Neuronal stem cell (in vitro differentiated cells): ENCODE measurements at regions not wholly inside any gene's neighbourhood (a gene's known extent, or its start where the extent isn't known, plus 50 kb on each side); places are given as distances from the start of the nearest gene placed in this dataset.

Source experiments
- DNase-seq: peaks from one replicate; pipeline ENCODE4 v3.0.0-alpha.2; 2013; ENCODE audit warnings: low spot score
- H2AFZ ChIP-seq: one replicate; pipeline ENCODE4 v1.6.1; 2013; ENCODE audit warnings: mild to moderate bottlenecking, low read length, inconsistent platforms
- H2AK5ac ChIP-seq: 2 replicates; pipeline ENCODE4 v1.6.1; 2013; ENCODE audit warnings: low read depth, mild to moderate bottlenecking, inconsistent platforms, low read length, moderate library complexity, mixed read lengths
- H2BK120ac ChIP-seq: 2 replicates; pipeline ENCODE4 v1.6.1; 2013; ENCODE audit warnings: low read depth, mild to moderate bottlenecking, inconsistent platforms, low read length, moderate library complexity, mixed read lengths
- H2BK12ac ChIP-seq: one replicate; pipeline ENCODE4 v1.6.1; 2013; ENCODE audit warnings: low read length, inconsistent platforms
- H2BK15ac ChIP-seq: 2 replicates; pipeline ENCODE4 v1.6.1; 2013; ENCODE audit warnings: mild to moderate bottlenecking, low read length, inconsistent platforms, mixed read lengths
- H2BK5ac ChIP-seq: one replicate; pipeline ENCODE4 v1.6.1; 2013; ENCODE audit warnings: inconsistent platforms, mild to moderate bottlenecking, low read length, moderate library complexity
- H3K14ac ChIP-seq: one replicate; pipeline ENCODE4 v1.6.1; 2013; ENCODE audit warnings: low read length, inconsistent platforms
- H3K18ac ChIP-seq: 2 replicates; pipeline ENCODE4 v1.6.1; 2013; ENCODE audit warnings: low read length, inconsistent platforms
- H3K23ac ChIP-seq: 2 replicates; pipeline ENCODE4 v1.6.1; 2013; ENCODE audit warnings: low read depth, mild to moderate bottlenecking, mixed read lengths, low read length, inconsistent platforms; ENCODE audit not compliant: poor library complexity
- H3K27ac ChIP-seq: replicated peaks from 3 replicates; pipeline ENCODE4 v1.5.1; 2013; ENCODE audit warnings: low read length, inconsistent platforms
- H3K27me3 ChIP-seq, 3 experiments: 2 replicates each; pipeline ENCODE4 v1.6.1; 2013; ENCODE audit warnings: low read length in 3 of 3, mild to moderate bottlenecking in 2 of 3, inconsistent platforms in 1 of 3, low read depth in 1 of 3, mixed read lengths in 1 of 3, moderate library complexity in 1 of 3; ENCODE audit not compliant: control insufficient read depth in 3 of 3, insufficient read depth in 3 of 3
- H3K36me3 ChIP-seq, 2 donors: replicated peaks in 1 of 2; 2 replicates each; pipeline ENCODE4 v1.6.1; 2013; ENCODE audit warnings: low read length in 2 of 2; ENCODE audit not compliant: control insufficient read depth in 2 of 2, insufficient read depth in 2 of 2
- H3K4ac ChIP-seq: 2 replicates; pipeline ENCODE4 v1.6.1; 2013; ENCODE audit warnings: inconsistent platforms, mild to moderate bottlenecking, low read length, moderate library complexity
- H3K4me1 ChIP-seq, 2 donors: 1 replicate in 1 of 2; 2 replicates in 1 of 2; pipeline ENCODE4 v1.6.1; 2013; ENCODE audit warnings: low read length in 2 of 2, low read depth in 1 of 2; ENCODE audit not compliant: control insufficient read depth in 2 of 2, insufficient read depth in 1 of 2
- H3K4me2 ChIP-seq: one replicate; pipeline ENCODE4 v1.6.1; 2013; ENCODE audit warnings: mild to moderate bottlenecking, low read length, inconsistent platforms; ENCODE audit not compliant: insufficient read depth, poor library complexity, severe bottlenecking
- H3K4me3 ChIP-seq, 2 donors: 2 replicates each; pipeline ENCODE4 v1.5.1; 2013; ENCODE audit warnings: low read length in 2 of 2, mild to moderate bottlenecking in 2 of 2, inconsistent platforms in 1 of 2, moderate library complexity in 1 of 2
- H3K79me1 ChIP-seq: one replicate; pipeline ENCODE4 v1.6.1; 2013; ENCODE audit warnings: low read depth, mild to moderate bottlenecking, inconsistent platforms, low read length, moderate library complexity
- H3K9ac ChIP-seq: one replicate; pipeline ENCODE4 v1.6.1; 2013; ENCODE audit warnings: mild to moderate bottlenecking, low read depth, low read length, inconsistent platforms; ENCODE audit not compliant: poor library complexity
- H3K9me3 ChIP-seq, 2 donors: replicated peaks in 1 of 2; 2 replicates each; pipeline versions ENCODE3 to v1.6.1; 2013; ENCODE audit warnings: low read length in 2 of 2, mild to moderate bottlenecking in 2 of 2, inconsistent platforms in 1 of 2, low read depth in 1 of 2, mixed read lengths in 1 of 2, moderate library complexity in 1 of 2; ENCODE audit not compliant: control insufficient read depth in 2 of 2, insufficient read depth in 1 of 2
- H4K8ac ChIP-seq: one replicate; pipeline ENCODE4 v1.6.1; 2013; ENCODE audit warnings: low read depth, mild to moderate bottlenecking, inconsistent platforms, low read length, moderate library complexity
- H4K91ac ChIP-seq: one replicate; pipeline ENCODE4 v1.6.1; 2013; ENCODE audit warnings: low read length, low read depth, mild to moderate bottlenecking, inconsistent platforms; ENCODE audit not compliant: poor library complexity
- WGBS, 2 donors: extraction: QIAGEN DNeasy Blood & Tissue Kit; methylation state at CpG; one replicate each; pipeline ENCODE4 v1.1.7; 2013; ENCODE audit warnings: missing lambda C conversion rate in 2 of 2, mixed read lengths in 1 of 2; ENCODE audit not compliant: insufficient read length in 2 of 2, insufficient replicate concordance in 1 of 2; ENCODE audit errors: extremely low coverage in 2 of 2; 5-methylcytosine and 5-hydroxymethylcytosine counted together

DNA sequence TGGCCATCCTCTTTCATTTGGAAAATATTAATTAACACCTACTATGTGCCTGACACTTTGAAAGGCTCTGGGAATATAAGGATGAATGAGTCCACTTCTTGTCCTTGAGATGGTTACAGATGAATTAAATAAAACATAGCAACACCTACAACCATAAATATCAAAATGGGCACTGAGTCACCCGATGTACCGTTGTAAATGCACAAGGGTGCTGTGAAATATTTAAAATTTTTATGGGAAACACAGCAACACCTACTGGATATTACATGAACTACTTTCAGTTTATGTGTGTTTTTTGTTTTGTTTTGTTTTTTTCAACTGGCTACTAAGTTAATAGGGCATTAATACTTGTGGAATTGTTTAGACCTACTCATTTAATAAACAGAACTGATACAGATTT, 239.0 kb upstream of the NAALADL2 start:
- no CpG with 5 or more reads among the region's 2 CpGs for whole genome bisulfite sequencing, 2 donors
- no peak overlapping the region for H4K8ac ChIP-seq
- H3K36me3 ChIP-seq, result no peaks in the 10 kb centered on the region
- H3K14ac ChIP-seq, result no peak overlapping the region
- H2AK5ac ChIP-seq, result no peak overlapping the region
- no peaks in the 10 kb centered on the region for H3K4me1 ChIP-seq
- H3K4me2 ChIP-seq, result no peak overlapping the region
- H3K18ac ChIP-seq, result no peak overlapping the region
- H3K9me3 ChIP-seq, result no peaks in the 10 kb centered on the region
- no peak overlapping the region for H3K9ac ChIP-seq
- H3K27me3 ChIP-seq, result no peaks in the 10 kb centered on the region
- H2BK120ac ChIP-seq, result no peak overlapping the region
- no peak overlapping the region for H3K4ac ChIP-seq
- no peak overlapping the region for H2BK12ac ChIP-seq
- no peaks in the 10 kb centered on the region for H3K79me1 ChIP-seq
- no peak overlapping the region for H2AFZ ChIP-seq
- no peak overlapping the region for H4K91ac ChIP-seq
- H2BK15ac ChIP-seq, result no peak overlapping the region
- no peak overlapping the region for H2BK5ac ChIP-seq
- H3K23ac ChIP-seq, result no peak overlapping the region
- no peak overlapping the region for H3K27ac ChIP-seq
- no peak overlapping the region for H3K4me3 ChIP-seq
- no peak for DNase-seq

DNA sequence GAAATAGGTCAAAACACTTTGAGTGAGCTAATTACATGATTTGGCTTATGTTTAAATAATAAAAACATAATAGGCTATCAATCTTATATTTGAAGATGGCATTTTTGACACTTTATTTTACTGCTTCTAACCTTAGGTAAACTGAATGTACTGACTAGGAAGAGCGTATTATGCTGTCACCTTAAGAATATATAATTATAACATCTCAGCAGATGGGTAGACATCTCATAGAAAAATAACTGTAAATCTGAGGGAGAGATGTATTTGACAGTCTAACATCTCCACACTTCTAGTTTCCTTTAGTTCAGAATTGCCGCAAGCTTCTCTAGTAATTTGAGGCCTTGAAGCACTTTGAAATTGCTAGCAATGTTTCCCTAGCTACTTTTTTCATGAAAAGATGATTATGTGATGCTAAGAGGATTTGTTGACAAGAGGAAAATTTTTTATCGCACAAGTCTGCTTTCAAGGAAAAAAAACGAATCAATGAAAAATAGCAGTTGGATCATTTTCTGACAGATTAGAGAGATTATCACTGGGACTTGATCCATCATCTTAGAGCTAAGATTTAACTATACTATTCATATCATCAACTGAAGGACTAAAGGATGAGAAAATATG, 238.2 kb upstream of the NAALADL2 start:
- Histone ChIP-seq H3K23ac (no peak overlapping the region), H3K4ac (no peak overlapping the region), H3K18ac (no peak overlapping the region), H3K27ac (no peak overlapping the region), H3K79me1 (no peaks in the 10 kb centered on the region), H3K9me3 (no peaks in the 10 kb centered on the region), H4K91ac (no peak overlapping the region), H3K4me1 (no peaks in the 10 kb centered on the region), H2BK15ac (no peak overlapping the region), H3K36me3 (no peaks in the 10 kb centered on the region), H3K4me2 (no peak overlapping the region), H3K14ac (no peak overlapping the region), H3K4me3 (no peak overlapping the region), H2BK5ac (no peak overlapping the region), H4K8ac (no peak overlapping the region), H2AK5ac (no peak overlapping the region), H2AFZ (no peak overlapping the region), H2BK12ac (no peak overlapping the region), H3K9ac (no peak overlapping the region), H2BK120ac (no peak overlapping the region), H3K27me3 (no peaks in the 10 kb centered on the region)
- WGBS, 2 donors, result no CpG with 5 or more reads among the region's 4 CpGs
- DNase-seq, result no peak

DNA sequence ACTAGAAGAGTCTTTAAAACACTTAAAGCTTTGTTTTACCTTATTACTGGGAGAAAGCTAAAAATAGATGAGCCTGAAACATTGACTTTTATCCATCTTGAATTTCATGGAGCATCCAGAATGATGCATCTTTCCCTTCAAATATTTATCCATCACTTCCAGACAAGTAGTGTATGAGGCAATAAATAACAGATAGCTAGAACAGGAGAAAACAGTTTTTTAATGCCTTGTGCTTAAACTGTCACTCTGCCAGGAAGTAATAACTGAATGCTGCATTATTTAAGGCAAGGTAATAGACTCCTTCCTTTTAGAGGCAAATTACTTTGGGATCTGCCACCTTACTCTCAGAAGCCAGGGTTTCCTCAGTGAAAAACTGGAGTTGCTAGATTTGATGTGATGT, 225.8 kb upstream of the NAALADL2 start:
- DNase-seq, result no peak
- Histone ChIP-seq H3K36me3 (no peaks in the 10 kb centered on the region), H3K9me3 (no peaks in the 10 kb centered on the region), H3K4me3 (no peak overlapping the region), H3K4me2 (no peak overlapping the region), H3K9ac (no peak overlapping the region), H3K4ac (no peak overlapping the region), H4K91ac (no peak overlapping the region), H2BK5ac (no peak overlapping the region), H3K18ac (no peak overlapping the region), H2BK15ac (no peak overlapping the region), H2AFZ (no peak overlapping the region), H3K27ac (no peak overlapping the region), H3K14ac (no peak overlapping the region), H3K27me3 (no peaks in the 10 kb centered on the region), H2BK12ac (no peak overlapping the region), H4K8ac (no peak overlapping the region), H3K79me1 (no peaks in the 10 kb centered on the region), H2AK5ac (no peak overlapping the region), H3K23ac (no peak overlapping the region), H3K4me1 (no peaks in the 10 kb centered on the region), H2BK120ac (no peak overlapping the region)

GRCh38 chr3:174636451-174636850, 222.7 kb upstream of the NAALADL2 start:
- Histone ChIP-seq H3K18ac (no peak overlapping the region), H3K23ac (no peak overlapping the region), H3K9me3 (no peaks in the 10 kb centered on the region), H3K9ac (no peak overlapping the region), H3K27ac (no peak overlapping the region), H3K4ac (no peak overlapping the region), H4K8ac (no peak overlapping the region), H2AFZ (no peak overlapping the region), H3K14ac (no peak overlapping the region), H2BK15ac (no peak overlapping the region), H2BK12ac (no peak overlapping the region), H2AK5ac (no peak overlapping the region), H3K36me3 (no peaks in the 10 kb centered on the region), H3K27me3 (no peaks in the 10 kb centered on the region), H4K91ac (no peak overlapping the region), H2BK5ac (no peak overlapping the region), H3K4me1 (peaks cover 0 to 4% of the 10 kb centered on the region in 2 donors), H3K4me2 (no peak overlapping the region), H2BK120ac (no peak overlapping the region), H3K79me1 (no peaks in the 10 kb centered on the region), H3K4me3 (no peak overlapping the region)
- WGBS, 2 donors, result no CpG with 5 or more reads among the region's 2 CpGs
- no peak for DNase-seq
